Tongue (tissue), 1 donor: ENCODE measurements at regions not wholly inside any gene's neighbourhood (a gene's known extent, or its start where the extent isn't known, plus 50 kb on each side); places are given as distances from the start of the nearest gene placed in this dataset.
"Not testable (repeated sequence)": the region's sequence is repeated elsewhere in the genome, so short reads cannot be mapped to it uniquely, and the experiment has no call there.

Source experiments
- DNase-seq: peaks from one replicate; pipeline ENCODE4 v3.0.0-alpha.2; 2015

DNA sequence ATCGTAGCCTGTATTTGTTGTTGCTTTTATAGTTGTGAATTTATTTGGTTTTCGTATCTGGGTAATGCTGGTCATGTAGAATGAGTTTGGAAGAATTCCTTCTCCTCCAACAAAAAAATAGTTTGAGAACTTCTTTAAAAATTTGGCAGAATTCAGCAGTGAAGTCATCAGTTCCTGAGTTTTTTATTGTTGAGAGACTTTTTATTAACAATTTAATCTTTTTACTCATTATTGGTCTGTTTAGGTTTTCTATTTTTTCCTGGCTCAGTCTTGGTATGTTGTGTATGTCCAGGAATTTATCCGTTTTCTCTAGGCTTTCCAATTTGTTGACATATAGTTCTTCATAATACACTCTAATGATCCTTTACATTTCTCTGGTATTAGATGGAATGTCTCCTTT, 1613.3 kb upstream of the PIK3C3 start:
- no peak for DNase-seq

DNA sequence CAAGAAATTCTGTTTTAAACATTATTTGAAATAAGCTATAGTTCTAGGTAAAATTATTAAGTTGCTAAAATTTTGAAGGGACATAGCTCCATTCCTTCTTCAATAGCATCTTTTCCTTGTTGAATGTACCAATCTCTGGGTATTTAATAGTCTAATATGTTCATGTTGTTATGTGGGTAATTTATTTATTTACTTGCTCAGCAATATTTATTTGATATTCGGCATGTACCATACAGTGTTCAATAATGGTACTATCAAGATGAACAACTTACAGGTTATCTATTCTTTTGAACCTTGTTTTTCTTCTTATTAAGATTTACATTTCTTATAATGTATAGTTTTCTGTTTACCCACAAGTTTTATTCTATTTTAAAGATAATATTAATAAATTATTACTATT, 1616.8 kb upstream of the PIK3C3 start:
- no peak for DNase-seq

- DNase-seq: no peak
These were observed 1628.0 kb upstream of the PIK3C3 start for GRCh38 chr18:40326985-40327384.

GRCh38 chr18:40325988-40326387, 1629.0 kb upstream of the PIK3C3 start:
- DNase-seq: no peak

GRCh38 chr18:40314199-40314598, 1640.8 kb upstream of the PIK3C3 start:
- DNase-seq: no peak

DNA sequence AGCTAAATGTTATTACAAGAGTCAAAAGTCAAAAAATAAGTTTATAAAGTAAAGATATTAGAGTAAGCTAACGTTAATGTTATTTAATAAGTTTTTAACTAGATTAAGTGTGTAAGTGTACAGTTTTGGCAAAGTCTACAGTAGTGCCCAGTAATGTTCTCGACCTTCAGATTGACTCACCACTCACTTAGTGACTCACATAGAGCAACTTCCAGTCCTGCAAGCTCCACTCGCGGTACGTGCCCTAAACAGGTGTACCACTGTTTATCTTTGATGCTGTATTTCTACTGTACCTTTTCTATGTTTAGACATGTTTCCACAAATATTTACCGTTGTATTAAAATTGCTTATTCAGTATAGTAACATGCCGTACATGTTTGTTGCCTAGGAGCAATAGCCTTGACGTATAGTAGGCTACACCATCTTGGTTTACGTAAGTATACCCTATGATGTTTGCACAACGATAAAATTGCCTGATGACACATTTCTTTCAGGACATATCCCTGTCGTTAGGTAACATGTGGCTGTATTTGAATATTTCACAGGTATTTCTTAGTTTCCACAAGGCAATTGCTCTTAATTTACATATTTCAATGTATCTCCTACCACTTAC, 1641.9 kb upstream of the PIK3C3 start:
- DNase-seq: no peak

DNA sequence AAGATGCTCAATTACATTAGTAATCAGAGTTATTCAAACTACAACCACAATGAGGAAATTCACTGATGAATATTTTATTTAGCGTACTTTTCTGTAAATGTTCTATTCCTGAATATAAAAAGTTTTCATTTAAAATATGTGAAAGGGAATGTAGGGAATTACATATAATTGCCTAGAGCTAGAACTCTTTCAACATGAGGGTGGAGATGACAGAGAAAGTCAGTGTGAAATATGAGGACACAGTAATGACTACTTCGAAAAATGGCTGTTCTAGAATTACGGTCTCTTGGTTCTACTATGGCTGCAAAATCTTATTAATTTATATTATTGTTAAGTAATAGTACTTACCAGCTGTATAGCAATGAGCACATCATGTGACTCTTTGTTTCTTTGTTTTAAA, 1647.4 kb upstream of the PIK3C3 start:
- no peak for DNase-seq

- DNase-seq: no peak
These were observed 1658.2 kb upstream of the PIK3C3 start for GRCh38 chr18:40296717-40297413.

- DNase-seq: peak; percentile 3
These were observed 1661.9 kb upstream of the PIK3C3 start for GRCh38 chr18:40292985-40293710.

DNA sequence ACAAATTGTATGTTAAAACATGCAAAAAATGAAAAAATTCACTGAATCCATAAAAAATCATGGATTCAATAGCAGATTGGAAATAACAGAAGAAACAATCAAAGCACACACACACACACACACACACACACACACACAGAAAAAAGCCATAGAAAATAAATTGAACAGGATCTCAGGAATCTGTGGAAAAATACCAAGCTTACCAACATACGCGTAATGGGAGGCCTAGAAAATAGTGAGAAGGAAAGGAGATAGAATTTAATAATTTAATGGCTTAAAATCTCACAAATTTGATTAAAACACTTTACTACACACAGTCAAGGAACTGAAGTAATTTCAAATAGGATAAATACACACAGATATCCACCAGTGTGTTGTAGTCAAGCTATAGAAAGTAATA, 1671.5 kb upstream of the PIK3C3 start:
- DNase-seq: no peak

DNA sequence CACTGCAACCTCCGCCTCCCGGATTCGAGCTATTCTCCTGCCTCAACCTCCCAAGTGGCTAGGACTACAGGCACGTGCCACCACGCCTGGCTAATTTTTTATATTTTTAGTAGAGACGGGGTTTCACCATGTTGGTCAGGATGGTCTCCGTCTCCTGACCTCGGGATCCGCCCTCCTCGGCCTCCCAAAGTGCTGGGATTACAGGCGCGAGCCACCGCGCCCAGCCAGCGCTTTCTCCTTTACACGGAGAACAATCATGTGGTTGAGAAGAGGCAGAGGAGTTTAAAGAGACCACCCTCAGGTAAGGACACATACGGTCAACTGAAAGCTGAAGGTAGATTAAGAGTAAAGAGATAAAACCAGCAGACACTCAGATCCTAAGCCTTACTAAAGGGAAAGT, 1673.7 kb upstream of the PIK3C3 start:
- not testable (repeated sequence) for DNase-seq

GRCh38 chr18:40274618-40275196, 1680.3 kb upstream of the PIK3C3 start:
- no peak for DNase-seq

- no peak for DNase-seq
These were observed 1682.3 kb upstream of the PIK3C3 start for GRCh38 chr18:40272630-40273231.

DNA sequence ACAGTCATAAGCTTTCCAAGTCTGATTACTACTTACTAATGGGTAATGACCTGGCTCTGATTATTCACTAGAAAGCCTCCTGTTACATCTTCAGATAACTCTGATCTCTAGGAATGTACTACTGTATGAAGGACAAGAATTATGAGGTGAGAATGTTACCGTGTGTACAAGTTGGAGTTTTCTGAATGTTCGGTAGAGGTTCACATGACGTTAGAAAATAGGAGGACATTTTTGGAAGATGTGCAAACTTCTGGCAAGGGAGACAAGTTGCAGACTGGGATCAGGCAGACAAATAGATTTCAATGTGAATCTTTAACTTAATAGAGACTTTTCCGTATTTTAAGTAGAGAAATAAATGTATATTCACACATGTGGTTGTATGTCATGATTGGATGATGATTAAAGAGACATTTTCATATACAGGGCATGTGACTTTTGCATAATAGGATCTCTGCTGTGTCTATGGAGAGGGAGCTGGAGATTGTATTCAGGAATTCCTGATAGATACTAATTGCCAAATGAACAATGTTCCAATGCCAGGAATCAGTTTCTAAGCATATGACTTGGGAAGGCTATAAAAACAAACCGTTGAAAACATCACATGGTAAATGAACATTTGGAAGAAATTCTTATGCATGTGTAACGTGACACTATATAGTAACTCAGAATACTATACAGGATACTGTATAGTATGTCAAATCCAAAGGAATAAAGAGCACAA, 1695.8 kb upstream of the PIK3C3 start:
- peak; percentile 26 for DNase-seq

DNA sequence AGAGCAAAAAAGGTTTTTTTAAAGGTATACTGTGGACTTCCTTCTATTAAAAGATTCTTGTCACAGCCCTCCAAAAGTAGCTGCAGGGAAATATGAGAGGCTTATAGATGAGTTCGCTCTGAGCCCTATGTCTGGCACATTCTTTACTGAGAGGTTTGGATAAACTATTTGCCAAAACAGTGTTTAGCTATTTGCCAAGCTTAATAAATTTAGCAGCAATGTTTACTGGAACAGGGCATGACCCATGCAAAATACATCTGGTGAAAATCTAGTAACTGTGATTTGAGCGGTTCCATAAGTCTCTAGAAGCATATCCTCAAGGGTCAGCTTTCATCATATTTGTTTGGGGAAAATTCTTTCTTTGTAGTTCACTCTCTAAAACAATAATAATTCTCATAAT, 1696.7 kb upstream of the PIK3C3 start:
- DNase-seq: peak; percentile 63

DNA sequence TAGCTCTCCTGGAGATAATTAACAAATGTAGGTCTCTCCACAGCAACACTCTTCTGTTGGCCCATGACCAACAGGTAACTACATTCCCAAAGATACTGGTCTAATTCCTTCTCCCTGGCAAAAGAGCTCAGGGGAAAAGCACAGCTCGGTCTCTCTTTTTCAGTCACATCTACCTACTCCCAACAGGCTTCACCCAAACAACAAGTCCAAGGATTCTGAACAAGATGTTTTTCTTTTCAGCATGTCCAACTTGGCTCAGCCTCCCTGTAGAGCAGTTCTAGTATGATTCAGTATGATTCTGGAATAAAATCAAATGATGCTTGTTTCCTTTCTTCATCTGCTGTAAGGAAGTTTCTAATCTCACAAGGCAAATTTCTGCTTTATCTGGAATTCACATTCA, 1704.8 kb upstream of the PIK3C3 start:
- no peak for DNase-seq

- DNase-seq: no peak
These were observed 1705.5 kb upstream of the PIK3C3 start for GRCh38 chr18:40249390-40250080.

DNA sequence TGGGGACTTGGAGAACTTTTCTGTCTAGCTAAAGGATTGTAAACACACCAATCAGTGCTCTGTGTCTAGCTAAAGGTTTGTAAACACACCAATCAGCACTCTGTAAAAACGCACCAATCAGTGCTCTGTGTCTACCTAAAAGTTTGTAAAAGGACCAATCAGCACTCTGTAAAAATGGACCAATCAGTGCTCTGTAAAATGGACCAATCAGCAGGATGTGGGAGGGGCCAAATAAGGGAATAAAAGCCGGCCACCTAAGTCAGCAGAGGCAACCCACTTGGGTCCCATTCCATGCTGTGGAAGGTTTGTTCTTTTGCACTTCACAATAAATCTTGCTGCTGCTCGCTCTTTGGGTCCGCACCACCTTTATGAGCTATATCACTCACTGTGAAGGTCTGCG, 1709.4 kb upstream of the PIK3C3 start:
- DNase-seq: not testable (repeated sequence)

DNA sequence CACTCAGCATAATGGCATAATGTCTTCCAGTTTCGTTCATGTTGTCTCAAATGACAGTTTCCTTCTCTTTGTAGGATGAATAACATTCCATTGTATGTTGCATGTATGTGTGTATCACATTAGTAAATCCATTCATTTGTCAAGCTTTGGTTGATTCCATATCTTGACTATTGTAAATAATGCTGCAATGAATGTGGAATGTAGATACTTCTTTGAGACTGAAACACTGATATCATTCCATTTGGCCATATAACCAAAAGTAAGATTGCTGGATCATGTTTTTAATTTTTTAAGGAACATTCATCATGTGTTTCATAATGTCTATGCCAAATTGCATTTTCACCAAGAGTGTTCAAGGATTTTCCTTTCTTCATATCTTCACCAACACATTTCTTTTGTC, 1711.4 kb upstream of the PIK3C3 start:
- peak; percentile 47 for DNase-seq

DNA sequence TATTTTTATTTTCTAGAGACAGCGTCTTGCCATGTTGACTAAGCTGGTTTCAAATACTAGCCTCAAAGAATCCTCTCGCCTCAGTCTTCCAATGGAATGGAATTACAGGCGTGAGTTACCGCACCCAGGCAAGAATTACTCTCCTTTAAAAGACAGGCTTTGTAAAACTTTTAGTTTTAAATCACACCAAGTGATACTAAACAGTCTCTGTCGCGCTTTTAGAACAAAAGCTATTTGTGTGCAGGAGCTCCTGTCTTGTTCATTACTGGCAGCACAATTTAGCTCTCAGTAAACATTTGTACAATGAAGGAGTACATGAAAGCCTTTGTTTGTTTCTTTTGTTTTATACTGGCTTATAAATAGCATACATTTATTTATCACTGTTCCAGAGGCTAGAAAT, 1719.2 kb upstream of the PIK3C3 start:
- DNase-seq: no peak

GRCh38 chr18:40235323-40235722, 1719.7 kb upstream of the PIK3C3 start:
- DNase-seq: no peak
